ENCODE measurements at regions not wholly inside any gene's neighbourhood (a gene's known extent, or its start where the extent isn't known, plus 50 kb on each side); places are given as distances from the start of the nearest gene placed in this dataset.

DNA sequence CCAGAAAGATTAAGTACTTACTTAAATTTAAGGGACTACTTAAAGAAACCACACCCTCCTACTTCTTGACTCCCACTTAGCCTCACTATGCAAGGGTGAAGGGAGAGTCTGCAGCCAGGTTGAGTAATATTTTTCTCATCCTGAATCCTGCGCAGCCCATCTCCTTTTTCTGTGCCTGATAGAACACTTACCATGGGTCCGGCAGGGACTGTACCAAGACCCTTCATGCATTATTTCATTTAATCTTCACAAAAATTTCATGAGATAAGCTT is 562.6 kb upstream of the CFAP20DC start:
- TF ChIP-seq JUNB (IDR thresholded peaks at IDR 0.05; ENCODE audit: unreplicated experiment): no peak
- no peak for TF ChIP-seq ZNF331 (CRISPR knock-in tag; IDR thresholded peaks at IDR 0.05; ENCODE audit: low read depth)
- TF ChIP-seq NANOG (IDR thresholded peaks at IDR 0.05; ENCODE audit: borderline replicate concordance): no peak
- TF ChIP-seq, protein P1, sequence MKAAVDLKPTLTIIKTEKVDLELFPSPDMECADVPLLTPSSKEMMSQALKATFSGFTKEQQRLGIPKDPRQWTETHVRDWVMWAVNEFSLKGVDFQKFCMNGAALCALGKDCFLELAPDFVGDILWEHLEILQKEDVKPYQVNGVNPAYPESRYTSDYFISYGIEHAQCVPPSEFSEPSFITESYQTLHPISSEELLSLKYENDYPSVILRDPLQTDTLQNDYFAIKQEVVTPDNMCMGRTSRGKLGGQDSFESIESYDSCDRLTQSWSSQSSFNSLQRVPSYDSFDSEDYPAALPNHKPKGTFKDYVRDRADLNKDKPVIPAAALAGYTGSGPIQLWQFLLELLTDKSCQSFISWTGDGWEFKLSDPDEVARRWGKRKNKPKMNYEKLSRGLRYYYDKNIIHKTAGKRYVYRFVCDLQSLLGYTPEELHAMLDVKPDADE (IDR thresholded peaks at IDR 0.05): no peak
- no peak for TF ChIP-seq CREB1 (CRISPR knock-in tag; IDR thresholded peaks at IDR 0.05; ENCODE audit: low read depth)
- TF ChIP-seq EZH2 (IDR thresholded peaks at IDR 0.05; ENCODE audit: low read depth, unreplicated experiment): no peak
- TF ChIP-seq, protein P2, sequence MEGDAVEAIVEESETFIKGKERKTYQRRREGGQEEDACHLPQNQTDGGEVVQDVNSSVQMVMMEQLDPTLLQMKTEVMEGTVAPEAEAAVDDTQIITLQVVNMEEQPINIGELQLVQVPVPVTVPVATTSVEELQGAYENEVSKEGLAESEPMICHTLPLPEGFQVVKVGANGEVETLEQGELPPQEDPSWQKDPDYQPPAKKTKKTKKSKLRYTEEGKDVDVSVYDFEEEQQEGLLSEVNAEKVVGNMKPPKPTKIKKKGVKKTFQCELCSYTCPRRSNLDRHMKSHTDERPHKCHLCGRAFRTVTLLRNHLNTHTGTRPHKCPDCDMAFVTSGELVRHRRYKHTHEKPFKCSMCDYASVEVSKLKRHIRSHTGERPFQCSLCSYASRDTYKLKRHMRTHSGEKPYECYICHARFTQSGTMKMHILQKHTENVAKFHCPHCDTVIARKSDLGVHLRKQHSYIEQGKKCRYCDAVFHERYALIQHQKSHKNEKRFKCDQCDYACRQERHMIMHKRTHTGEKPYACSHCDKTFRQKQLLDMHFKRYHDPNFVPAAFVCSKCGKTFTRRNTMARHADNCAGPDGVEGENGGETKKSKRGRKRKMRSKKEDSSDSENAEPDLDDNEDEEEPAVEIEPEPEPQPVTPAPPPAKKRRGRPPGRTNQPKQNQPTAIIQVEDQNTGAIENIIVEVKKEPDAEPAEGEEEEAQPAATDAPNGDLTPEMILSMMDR (conservative IDR thresholded peaks at IDR 0.05; ENCODE audit: low read depth in 2 of 2): no peak
- TF ChIP-seq, protein P3, sequence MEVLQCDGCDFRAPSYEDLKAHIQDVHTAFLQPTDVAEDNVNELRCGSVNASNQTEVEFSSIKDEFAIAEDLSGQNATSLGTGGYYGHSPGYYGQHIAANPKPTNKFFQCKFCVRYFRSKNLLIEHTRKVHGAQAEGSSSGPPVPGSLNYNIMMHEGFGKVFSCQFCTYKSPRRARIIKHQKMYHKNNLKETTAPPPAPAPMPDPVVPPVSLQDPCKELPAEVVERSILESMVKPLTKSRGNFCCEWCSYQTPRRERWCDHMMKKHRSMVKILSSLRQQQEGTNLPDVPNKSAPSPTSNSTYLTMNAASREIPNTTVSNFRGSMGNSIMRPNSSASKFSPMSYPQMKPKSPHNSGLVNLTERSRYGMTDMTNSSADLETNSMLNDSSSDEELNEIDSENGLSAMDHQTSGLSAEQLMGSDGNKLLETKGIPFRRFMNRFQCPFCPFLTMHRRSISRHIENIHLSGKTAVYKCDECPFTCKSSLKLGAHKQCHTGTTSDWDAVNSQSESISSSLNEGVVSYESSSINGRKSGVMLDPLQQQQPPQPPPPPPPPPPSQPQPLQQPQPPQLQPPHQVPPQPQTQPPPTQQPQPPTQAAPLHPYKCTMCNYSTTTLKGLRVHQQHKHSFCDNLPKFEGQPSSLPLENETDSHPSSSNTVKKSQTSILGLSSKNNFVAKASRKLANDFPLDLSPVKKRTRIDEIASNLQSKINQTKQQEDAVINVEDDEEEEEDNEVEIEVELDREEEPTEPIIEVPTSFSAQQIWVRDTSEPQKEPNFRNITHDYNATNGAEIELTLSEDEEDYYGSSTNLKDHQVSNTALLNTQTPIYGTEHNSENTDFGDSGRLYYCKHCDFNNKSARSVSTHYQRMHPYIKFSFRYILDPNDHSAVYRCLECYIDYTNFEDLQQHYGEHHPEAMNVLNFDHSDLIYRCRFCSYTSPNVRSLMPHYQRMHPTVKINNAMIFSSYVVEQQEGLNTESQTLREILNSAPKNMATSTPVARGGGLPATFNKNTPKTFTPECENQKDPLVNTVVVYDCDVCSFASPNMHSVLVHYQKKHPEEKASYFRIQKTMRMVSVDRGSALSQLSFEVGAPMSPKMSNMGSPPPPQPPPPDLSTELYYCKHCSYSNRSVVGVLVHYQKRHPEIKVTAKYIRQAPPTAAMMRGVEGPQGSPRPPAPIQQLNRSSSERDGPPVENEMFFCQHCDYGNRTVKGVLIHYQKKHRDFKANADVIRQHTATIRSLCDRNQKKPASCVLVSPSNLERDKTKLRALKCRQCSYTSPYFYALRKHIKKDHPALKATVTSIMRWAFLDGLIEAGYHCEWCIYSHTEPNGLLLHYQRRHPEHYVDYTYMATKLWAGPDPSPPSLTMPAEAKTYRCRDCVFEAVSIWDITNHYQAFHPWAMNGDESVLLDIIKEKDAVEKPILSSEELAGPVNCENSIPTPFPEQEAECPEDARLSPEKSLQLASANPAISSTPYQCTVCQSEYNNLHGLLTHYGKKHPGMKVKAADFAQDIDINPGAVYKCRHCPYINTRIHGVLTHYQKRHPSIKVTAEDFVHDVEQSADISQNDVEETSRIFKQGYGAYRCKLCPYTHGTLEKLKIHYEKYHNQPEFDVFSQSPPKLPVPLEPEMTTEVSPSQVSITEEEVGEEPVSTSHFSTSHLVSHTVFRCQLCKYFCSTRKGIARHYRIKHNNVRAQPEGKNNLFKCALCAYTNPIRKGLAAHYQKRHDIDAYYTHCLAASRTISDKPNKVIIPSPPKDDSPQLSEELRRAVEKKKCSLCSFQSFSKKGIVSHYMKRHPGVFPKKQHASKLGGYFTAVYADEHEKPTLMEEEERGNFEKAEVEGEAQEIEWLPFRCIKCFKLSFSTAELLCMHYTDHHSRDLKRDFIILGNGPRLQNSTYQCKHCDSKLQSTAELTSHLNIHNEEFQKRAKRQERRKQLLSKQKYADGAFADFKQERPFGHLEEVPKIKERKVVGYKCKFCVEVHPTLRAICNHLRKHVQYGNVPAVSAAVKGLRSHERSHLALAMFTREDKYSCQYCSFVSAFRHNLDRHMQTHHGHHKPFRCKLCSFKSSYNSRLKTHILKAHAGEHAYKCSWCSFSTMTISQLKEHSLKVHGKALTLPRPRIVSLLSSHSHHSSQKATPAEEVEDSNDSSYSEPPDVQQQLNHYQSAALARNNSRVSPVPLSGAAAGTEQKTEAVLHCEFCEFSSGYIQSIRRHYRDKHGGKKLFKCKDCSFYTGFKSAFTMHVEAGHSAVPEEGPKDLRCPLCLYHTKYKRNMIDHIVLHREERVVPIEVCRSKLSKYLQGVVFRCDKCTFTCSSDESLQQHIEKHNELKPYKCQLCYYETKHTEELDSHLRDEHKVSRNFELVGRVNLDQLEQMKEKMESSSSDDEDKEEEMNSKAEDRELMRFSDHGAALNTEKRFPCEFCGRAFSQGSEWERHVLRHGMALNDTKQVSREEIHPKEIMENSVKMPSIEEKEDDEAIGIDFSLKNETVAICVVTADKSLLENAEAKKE (CRISPR knock-in tag; IDR thresholded peaks at IDR 0.05): no peak
- Mint-ChIP-seq H3K27ac (no peak overlapping the region), H3K4me1 (no peaks in the 10 kb centered on the region), H3K36me3 (ENCODE audit: low read depth) (peaks cover 14% of the 10 kb centered on the region), H3K27me3 (ENCODE audit: insufficient read depth, low read depth, poor library complexity) (no peaks in the 10 kb centered on the region), H3K9me3 (peaks cover 31% of the 10 kb centered on the region), H3K4me3 (no peak overlapping the region)
- H3K4me2 ChIP-seq: no peak overlapping the region
- no peaks in the 10 kb centered on the region for H3K27me3 ChIP-seq (ENCODE audit: insufficient read depth)
- H3K9me2 ChIP-seq (ENCODE audit: insufficient read depth): no peaks in the 10 kb centered on the region
- ATAC-seq (no peak), DNase-seq (ENCODE audit: low spot score) (no peak)
- H3F3A ChIP-seq (replicated peaks; ENCODE audit: low read depth): no peaks in the 10 kb centered on the region
- H3K36me3 ChIP-seq (ENCODE audit: insufficient read depth): peaks cover 7% of the 10 kb centered on the region
- no peak overlapping the region for H3K4me3 ChIP-seq
- no peak overlapping the region for H3K27ac ChIP-seq (ENCODE audit: low read depth)
- no peaks in the 10 kb centered on the region for H3K4me1 ChIP-seq (ENCODE audit: insufficient read depth)
- no peaks in the 10 kb centered on the region for H3K79me2 ChIP-seq (replicated peaks; ENCODE audit: insufficient read depth)
- no peak overlapping the region for H2AFZ ChIP-seq
- no peaks in the 10 kb centered on the region for H4K20me1 ChIP-seq (replicated peaks; ENCODE audit: insufficient read depth)
